CD4-positive, alpha-beta T cell treated with Interleukin-10 for 1 hour (primary cell): ENCODE measurements at regions not wholly inside any gene's neighbourhood (a gene's known extent, or its start where the extent isn't known, plus 50 kb on each side); places are given as distances from the start of the nearest gene placed in this dataset.

Experiments
- DNase-seq: peaks from one replicate; pipeline ENCODE4 v3.0.0-alpha.2; 2020

GRCh38 chr18:56268952-56269351 is 369.4 kb downstream of the TXNL1 start:
- no peak for DNase-seq

GRCh38 chr18:56267334-56267733 is 371.1 kb downstream of the TXNL1 start:
- no peak for DNase-seq

GRCh38 chr18:56258178-56258577 is 380.2 kb downstream of the TXNL1 start:
- no peak for DNase-seq

DNA sequence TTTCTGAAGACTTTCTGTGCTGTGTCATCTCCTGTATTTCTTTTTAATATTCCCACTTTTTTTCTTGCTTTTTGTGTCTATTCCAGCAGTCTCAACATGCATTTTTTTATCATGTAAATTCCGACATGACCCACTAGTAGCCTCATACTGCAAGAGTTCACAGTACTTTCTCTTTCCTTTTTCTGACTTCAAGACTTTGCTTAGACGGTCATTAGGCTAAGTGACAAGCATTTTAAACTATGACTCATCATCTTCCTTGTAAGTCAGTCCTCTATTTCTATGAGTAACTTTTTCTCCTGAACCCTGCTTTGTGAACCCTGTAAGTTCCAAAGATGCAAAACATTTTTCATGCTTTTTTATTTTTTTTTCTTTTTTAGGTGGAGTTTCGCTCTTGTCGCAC is 381.2 kb downstream of the TXNL1 start:
- no peak for DNase-seq

DNA sequence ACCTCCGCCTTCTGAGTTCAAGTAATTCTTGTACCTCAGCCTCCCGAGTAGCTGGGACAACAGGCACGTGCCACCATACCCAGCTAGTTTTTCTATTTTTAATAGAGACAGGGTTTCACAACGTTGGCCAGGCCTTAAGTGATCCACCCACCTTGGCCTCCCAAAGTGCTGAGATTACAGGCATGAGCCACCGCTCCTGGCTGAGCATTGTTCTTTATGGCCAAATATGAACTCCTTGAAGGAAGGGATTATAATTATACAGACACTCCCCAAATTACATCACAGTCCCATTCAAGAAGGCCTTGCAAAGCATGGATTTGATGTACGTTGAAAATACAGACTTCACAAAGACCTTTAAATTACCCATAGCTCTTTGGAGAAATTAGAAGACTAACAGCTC is 381.7 kb downstream of the TXNL1 start:
- no peak for DNase-seq

- DNase-seq, result no peak
Measured at GRCh38 chr18:56255381-56255780, 383.0 kb downstream of the TXNL1 start.

DNA sequence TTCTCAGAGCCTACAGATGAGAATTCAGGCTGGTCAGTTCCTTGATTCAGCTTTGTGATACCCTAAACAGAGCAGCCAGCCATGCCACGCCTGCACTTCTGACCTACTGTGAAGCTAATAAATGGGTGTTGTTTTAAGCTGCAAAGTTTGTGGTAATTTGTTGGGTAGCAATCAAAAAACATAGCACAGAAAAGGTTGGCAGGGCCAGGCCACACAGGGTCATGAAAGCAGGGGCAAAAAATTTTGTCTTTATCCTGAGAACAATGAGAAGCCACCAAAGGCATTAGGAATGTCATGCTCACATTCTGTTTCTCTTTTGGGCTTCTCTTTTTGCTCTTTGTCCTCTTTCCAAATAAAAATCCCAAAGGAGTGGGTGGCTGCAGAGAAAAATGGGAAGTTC is 385.9 kb downstream of the TXNL1 start:
- no peak for DNase-seq

DNA sequence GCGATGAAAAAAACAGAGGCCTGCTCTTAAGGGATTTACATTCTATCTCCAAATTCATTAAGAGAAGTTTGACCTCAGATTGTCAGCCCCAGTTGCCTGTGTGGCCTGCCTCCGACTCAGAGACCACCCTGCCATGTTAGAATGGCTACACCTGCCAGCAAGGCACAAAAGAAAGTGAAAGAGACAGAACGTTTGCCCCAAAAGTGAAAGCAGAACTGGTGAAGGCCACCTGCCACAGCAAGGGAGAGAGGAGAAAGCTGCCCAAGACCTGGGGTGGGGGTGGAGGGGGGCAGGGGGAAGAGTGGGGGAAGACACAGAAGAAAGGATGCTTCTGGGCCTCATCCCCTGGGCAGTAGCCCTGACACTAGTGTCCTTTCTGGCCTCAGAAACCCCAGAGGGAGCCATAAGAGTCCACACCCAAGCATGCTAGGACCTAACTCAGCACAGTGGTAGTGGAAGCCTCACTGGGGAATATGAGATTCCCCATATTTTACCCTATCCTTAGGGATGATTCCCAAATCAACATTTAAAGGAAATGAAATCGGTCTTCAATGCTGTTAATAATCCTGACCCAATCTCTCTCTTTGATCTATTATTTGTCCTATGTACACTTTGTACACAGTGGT is 389.7 kb downstream of the TXNL1 start:
- DNase-seq, result no peak

GRCh38 chr18:56246916-56247315 is 391.5 kb downstream of the TXNL1 start:
- no peak for DNase-seq

- no peak for DNase-seq
Measured at GRCh38 chr18:56245866-56246580, 392.4 kb downstream of the TXNL1 start.

- no peak for DNase-seq
Measured at GRCh38 chr18:56240405-56240804, 398.0 kb downstream of the TXNL1 start.

DNA sequence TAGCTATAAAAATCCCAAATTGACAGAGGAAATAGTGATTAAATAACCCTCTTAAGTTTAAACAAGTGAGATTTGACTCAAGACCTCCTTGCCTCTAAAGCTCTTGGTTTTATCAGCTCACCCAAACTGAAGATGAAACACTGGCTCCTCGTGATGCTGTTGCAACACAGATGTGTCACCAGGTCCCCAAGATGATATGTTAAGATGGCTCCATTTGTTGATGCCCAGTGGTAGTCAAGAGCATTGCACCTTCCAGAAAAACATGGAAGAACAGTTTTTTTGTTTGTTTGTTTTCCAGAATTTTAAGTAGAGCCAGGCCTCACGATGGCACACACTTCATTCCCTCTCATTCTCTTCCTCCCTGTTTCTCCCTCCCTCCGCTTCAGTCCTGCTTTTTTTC is 399.8 kb downstream of the TXNL1 start:
- DNase-seq, result no peak

- no peak for DNase-seq
Measured at GRCh38 chr18:56235481-56236013, 402.8 kb downstream of the TXNL1 start.

- no peak for DNase-seq
Measured at GRCh38 chr18:56235071-56235470, 403.3 kb downstream of the TXNL1 start.

GRCh38 chr18:56233595-56233994 is 404.8 kb downstream of the TXNL1 start:
- DNase-seq, result no peak

DNA sequence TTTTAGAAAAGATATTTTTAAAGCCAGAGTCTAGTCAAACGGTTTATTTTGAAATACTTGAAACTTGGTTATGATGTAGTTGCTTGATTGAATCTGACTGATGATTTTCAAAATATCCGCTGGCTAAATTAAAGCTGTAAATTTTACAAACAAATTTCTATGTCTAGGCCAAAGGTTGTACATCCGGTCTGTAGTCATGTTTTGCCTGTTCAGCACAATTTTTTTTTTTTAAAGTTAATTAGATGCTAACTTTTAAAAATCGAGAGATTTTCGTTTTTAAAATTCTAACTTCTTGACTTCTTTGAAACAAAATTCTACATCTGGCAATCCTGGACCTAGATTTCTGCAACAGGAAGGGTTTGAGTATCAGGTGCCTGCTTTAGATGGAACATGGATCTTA is 412.4 kb downstream of the TXNL1 start:
- no peak for DNase-seq

DNA sequence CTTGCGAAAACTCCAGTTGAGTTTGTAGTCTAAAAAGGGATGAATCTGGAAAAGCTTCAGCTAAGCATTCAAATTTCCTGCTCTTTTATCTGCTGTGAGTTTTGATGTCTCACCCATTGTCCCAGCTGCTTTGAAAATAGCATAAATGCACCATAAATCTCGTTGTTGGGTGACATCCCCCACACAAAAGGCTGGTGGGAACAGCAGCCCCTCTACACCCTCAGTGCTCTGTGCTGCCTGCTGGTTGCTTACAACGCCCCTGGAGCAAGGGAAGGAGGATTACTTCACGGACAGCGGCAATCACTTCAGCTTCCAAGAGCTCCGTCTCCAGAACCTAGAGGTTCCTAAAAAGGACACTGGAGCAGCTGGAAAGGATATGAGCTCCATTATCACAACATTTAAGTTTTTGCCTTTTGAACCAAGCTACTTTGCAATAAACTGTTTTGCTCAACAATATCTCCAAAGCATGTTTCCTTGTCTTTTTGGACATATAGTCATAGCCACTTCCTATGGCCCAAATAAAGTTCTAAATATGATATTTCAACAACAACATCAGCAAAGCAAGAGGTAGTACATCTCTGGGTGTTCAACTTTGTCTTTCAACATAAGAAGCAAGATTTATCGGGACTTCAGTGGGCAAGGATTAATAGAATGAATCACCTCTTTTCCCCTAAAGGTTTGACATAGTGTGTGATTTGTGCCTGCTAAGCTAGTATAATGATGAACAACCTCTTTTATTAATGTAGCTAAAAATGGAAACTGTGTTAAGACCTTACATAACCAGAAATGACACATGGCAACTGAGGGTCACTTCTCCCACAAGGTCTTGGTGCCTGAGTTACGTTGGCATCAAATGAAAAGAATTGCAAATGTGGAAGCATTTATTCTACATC is 413.5 kb downstream of the TXNL1 start:
- DNase-seq, result no peak

- DNase-seq, result no peak
Measured at GRCh38 chr18:56221195-56222065, 417.0 kb downstream of the TXNL1 start.

DNA sequence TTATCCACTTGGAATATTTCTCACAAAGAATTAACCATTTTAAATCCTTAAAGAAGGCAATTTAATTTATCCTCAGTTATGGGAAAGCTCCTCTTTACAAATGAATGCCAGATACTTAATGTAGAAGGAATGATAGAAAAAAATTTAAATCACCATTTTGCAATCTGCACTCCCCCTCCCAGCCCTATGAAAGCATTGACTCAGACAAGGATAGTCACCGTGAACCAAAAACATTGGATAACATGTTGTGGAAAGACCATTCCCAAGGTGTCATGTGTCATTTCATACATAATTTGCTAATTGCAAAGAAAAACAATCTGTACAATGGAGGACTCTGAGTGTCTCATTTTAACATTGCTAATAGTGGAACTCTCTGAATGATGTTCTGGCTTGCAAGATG is 421.0 kb downstream of the TXNL1 start:
- no peak for DNase-seq

DNA sequence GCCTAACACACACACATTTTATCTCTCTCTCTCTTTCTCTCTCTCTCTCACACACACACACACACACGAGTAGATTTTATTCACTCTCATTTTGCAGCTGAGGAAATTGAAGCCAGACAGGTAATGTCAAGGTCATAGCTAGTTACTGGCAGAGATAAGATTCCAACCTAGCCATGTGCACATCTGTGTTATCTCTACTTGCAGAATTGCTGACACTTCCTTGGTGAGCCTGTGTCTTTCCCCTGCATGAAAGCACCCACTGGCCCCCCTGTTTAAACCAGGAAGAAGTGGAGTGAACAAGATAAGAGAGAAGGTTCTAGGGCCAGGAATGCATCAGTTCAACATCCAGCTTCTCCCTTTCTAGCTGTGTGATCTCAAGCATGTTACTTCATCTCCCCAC is 423.7 kb downstream of the TXNL1 start:
- DNase-seq, result no peak

DNA sequence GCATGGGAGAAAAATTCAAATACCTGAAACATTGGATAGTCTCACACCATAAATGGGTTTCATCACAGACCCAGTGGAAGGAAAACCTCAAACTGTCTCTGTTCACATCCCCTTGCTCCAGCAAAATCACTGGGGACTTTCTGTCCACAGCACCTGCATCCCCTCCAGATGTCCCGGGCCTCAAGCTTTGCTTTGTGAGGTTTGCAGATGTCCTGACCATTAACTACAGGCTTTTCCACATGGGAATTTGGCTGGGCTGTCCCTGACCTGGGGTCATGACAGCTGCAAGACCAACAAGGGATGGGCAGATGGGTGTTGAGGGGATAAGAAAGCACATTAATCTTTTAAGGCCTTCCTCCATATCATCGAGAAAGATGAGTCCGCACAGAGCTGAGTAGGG is 427.9 kb downstream of the TXNL1 start:
- DNase-seq, result no peak

DNA sequence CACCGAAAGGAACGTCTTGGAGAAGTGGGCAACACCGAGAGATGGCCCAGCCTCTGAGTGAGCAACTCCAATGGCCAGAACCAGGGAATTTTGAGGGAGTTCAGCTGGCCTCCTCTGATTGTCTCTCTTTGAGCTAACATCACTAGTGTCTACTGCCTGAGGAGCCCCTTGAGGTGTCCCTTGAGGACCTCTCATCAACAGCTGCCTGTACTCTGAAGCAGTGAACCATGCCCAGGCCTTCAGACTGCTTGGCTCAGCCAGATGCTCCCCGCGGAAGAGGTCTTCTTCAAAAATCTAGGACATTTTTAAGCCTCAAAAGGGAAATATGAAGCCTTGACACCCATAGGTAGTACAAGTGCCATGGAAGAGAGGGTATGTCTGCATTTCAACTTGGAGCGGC is 430.4 kb downstream of the TXNL1 start:
- DNase-seq, result no peak

GRCh38 chr18:56204052-56204451 is 434.3 kb downstream of the TXNL1 start:
- no peak for DNase-seq
